ENCODE measurements at regions not wholly inside any gene's neighbourhood (a gene's known extent, or its start where the extent isn't known, plus 50 kb on each side); places are given as distances from the start of the nearest gene placed in this dataset.

DNA sequence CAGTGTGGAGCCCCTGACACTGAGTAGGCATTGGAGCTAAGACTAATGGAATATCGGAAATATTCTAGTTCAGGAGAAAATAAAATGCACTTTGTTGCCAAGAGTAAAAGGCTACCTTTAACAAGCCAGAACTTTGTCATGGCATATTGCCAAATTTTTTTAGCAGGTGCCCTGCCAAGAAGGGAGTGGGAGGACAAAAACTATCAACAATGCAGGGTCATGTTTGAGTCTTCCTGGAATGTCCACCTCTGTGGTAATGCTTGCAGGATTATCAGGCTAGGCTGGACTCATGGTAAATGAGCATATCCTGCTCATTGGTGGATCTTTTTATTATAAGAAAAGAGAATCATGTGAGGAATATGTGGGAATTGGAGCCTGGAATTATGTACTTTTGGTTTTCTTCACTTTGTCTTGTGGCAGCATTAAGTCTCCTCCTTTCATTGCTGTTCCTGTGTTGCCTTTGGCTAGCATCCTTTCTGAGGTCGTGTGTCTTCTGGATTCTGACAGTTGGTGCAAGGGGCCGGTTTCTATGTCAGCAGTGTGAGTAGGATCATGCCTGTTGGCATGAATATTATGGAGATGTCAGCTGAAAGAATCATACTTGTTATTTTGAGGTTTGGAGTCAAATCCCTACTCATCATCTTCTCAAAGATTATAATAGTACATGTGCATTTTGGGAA, 122.9 kb upstream of the SPRY2 start:
- Histone ChIP-seq H3K9me3 (ENCODE audit: low read depth) (no peaks in the 10 kb centered on the region), H3K4me1 (ENCODE audit: insufficient read depth) (no peaks in the 10 kb centered on the region), H3K27me3 (no peaks in the 10 kb centered on the region), H3K79me2 (no peaks in the 10 kb centered on the region), H2AFZ (no peak overlapping the region), H3K27ac (no peak overlapping the region), H3K4me2 (no peak overlapping the region), H3K4me3 (no peak overlapping the region), H3K36me3 (replicated peaks; ENCODE audit: insufficient read depth, low read depth) (no peaks in the 10 kb centered on the region), H4K20me1 (ENCODE audit: insufficient read depth, poor library complexity, severe bottlenecking) (no peaks in the 10 kb centered on the region), H3K9me2 (replicated peaks; ENCODE audit: insufficient read depth) (no peaks in the 10 kb centered on the region)
- 87% methylated on average over 3 of the region's 3 CpGs for WGBS (ENCODE audit: low lambda C conversion rate, missing lambda C conversion rate)
- DNase-seq (ENCODE audit: low spot score): no peak
- no peak for TF ChIP-seq EZH2 (IDR thresholded peaks at IDR 0.05; ENCODE audit: borderline replicate concordance)

DNA sequence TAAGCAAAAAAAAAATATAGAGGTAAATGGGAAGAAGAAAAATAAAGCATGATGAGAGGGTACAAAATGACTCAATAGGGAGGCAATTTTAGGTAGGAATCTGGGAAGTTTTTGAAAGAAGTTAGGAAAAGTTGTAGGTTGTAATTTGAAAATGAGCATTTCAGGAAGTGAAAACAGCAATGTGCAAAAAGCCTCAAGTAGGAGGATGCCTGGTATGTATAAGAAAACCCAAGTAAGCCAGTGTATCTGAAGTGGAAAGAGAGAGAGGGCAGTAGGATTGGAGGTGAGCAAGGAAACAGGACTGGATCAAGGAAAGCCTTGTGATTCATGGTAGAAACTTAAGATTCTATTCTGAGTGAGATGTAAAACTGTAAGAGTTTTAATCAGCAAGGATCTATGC, 121.6 kb upstream of the SPRY2 start:
- Histone ChIP-seq H3K27me3 (no peaks in the 10 kb centered on the region), H2AFZ (no peak overlapping the region)

DNA sequence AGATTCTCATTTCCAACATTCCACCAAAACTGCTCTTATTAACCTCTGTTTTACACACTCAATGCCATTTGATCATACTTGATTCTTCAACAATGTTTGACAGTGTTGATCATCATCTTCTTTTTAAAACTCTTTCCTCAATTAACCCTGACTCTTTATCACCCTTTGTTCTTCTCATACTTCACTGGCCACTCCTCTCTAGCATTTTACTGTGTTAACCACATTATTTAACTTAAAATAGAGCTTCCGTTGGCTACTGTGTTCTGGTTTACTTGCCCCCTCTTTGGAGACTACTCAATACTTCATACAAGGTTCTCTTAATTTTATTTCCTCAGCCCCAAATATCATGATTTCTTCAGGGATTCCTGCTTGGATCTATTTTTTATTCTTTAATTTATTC, 121.1 kb upstream of the SPRY2 start:
- Histone ChIP-seq H3K27ac (no peak overlapping the region), H4K20me1 (ENCODE audit: insufficient read depth, poor library complexity, severe bottlenecking) (no peaks in the 10 kb centered on the region), H3K4me3 (no peak overlapping the region), H3K27me3 (no peaks in the 10 kb centered on the region), H3K9me3 (ENCODE audit: low read depth) (no peaks in the 10 kb centered on the region), H3K79me2 (no peaks in the 10 kb centered on the region), H2AFZ (no peak overlapping the region), H3K9me2 (replicated peaks; ENCODE audit: insufficient read depth) (no peaks in the 10 kb centered on the region), H3K4me1 (ENCODE audit: insufficient read depth) (no peaks in the 10 kb centered on the region), H3K4me2 (no peak overlapping the region), H3K36me3 (replicated peaks; ENCODE audit: insufficient read depth, low read depth) (no peaks in the 10 kb centered on the region)
- DNase-seq (ENCODE audit: low spot score): no peak
- 92% methylated on average over 1 of the region's 1 CpG for WGBS (ENCODE audit: low lambda C conversion rate, missing lambda C conversion rate)
- TF ChIP-seq, protein P1, sequence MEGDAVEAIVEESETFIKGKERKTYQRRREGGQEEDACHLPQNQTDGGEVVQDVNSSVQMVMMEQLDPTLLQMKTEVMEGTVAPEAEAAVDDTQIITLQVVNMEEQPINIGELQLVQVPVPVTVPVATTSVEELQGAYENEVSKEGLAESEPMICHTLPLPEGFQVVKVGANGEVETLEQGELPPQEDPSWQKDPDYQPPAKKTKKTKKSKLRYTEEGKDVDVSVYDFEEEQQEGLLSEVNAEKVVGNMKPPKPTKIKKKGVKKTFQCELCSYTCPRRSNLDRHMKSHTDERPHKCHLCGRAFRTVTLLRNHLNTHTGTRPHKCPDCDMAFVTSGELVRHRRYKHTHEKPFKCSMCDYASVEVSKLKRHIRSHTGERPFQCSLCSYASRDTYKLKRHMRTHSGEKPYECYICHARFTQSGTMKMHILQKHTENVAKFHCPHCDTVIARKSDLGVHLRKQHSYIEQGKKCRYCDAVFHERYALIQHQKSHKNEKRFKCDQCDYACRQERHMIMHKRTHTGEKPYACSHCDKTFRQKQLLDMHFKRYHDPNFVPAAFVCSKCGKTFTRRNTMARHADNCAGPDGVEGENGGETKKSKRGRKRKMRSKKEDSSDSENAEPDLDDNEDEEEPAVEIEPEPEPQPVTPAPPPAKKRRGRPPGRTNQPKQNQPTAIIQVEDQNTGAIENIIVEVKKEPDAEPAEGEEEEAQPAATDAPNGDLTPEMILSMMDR (IDR thresholded peaks at IDR 0.05; ENCODE audit: poor library complexity): no peak

More for the DNA sequence above, 121.6 kb upstream of the SPRY2 start:
- no peaks in the 10 kb centered on the region for H3K9me2 ChIP-seq (replicated peaks; ENCODE audit: insufficient read depth)
- DNase-seq (ENCODE audit: low spot score): no peak
- no peak overlapping the region for H3K4me2 ChIP-seq
- no peaks in the 10 kb centered on the region for H3K4me1 ChIP-seq (ENCODE audit: insufficient read depth)
- no peaks in the 10 kb centered on the region for H3K36me3 ChIP-seq (replicated peaks; ENCODE audit: insufficient read depth, low read depth)
- no peak overlapping the region for H3K4me3 ChIP-seq
- no peaks in the 10 kb centered on the region for H3K79me2 ChIP-seq
- H4K20me1 ChIP-seq (ENCODE audit: insufficient read depth, poor library complexity, severe bottlenecking): no peaks in the 10 kb centered on the region
- no peak overlapping the region for H3K27ac ChIP-seq
- no peaks in the 10 kb centered on the region for H3K9me3 ChIP-seq (ENCODE audit: low read depth)
- TF ChIP-seq, protein P1 (IDR thresholded peaks at IDR 0.05; ENCODE audit: poor library complexity): no peak
- TF ChIP-seq EZH2phosphoT487 (IDR thresholded peaks at IDR 0.05; ENCODE audit: low read depth, severe bottlenecking, unreplicated experiment) (no peak), EZH2 (IDR thresholded peaks at IDR 0.05; ENCODE audit: borderline replicate concordance) (no peak)

DNA sequence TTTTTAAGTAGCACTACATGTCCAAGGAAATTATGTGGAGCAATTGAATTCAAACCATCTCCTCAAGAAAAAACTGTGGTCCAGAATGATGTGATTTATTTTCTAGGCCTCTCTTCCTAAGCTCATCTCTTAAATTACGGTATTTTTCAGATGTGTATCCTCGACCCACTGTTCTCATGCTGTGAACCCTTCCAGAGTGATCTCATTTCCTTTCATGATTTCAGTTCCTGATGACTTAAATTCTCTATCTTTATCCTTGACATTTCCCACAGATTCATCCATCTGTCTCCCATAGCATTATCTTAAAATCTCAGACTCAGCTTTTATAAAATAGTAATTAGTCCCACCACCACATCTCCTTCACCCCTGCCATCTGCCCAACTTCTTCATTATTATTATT, 117.6 kb upstream of the SPRY2 start:
- no peaks in the 10 kb centered on the region for H3K4me1 ChIP-seq (ENCODE audit: insufficient read depth)
- no peak overlapping the region for H3K27ac ChIP-seq
- no peaks in the 10 kb centered on the region for H3K36me3 ChIP-seq (replicated peaks; ENCODE audit: insufficient read depth, low read depth)
- no peak overlapping the region for H2AFZ ChIP-seq
- no peaks in the 10 kb centered on the region for H3K79me2 ChIP-seq
- no peak overlapping the region for H3K4me2 ChIP-seq
- no peak for DNase-seq (ENCODE audit: low spot score)
- no peaks in the 10 kb centered on the region for H3K9me3 ChIP-seq (ENCODE audit: low read depth)
- no peak overlapping the region for H3K4me3 ChIP-seq
- no peak for TF ChIP-seq EZH2 (IDR thresholded peaks at IDR 0.05; ENCODE audit: borderline replicate concordance)
- TF ChIP-seq, protein P1 (IDR thresholded peaks at IDR 0.05; ENCODE audit: poor library complexity): no peak
- no peak for TF ChIP-seq EZH2phosphoT487 (IDR thresholded peaks at IDR 0.05; ENCODE audit: low read depth, severe bottlenecking, unreplicated experiment)
- H3K9me2 ChIP-seq (replicated peaks; ENCODE audit: insufficient read depth): no peaks in the 10 kb centered on the region
- H3K27me3 ChIP-seq: no peaks in the 10 kb centered on the region
- no peaks in the 10 kb centered on the region for H4K20me1 ChIP-seq (ENCODE audit: insufficient read depth, poor library complexity, severe bottlenecking)
- 85% methylated on average over 2 of the region's 2 CpGs for WGBS (ENCODE audit: low lambda C conversion rate, missing lambda C conversion rate)

Measured in hepatocyte (in vitro differentiated cells).